HG02759 (cell line): ENCODE measurements at regions not wholly inside any gene's neighbourhood (a gene's known extent, or its start where the extent isn't known, plus 50 kb on each side); places are given as distances from the start of the nearest gene placed in this dataset.

ENCODE experiments used
- ATAC-seq: cut with Tn5 transposase; IDR thresholded peaks from one replicate; pipeline ENCODE4 v1.9.1; 2021; ENCODE audit warnings: mild to moderate bottlenecking, moderate library complexity; ENCODE audit not compliant: unreplicated experiment

GRCh38 chr11:110939471-110939870 is 227.2 kb upstream of the ARHGAP20 start:
- ATAC-seq: no peak

GRCh38 chr11:110935018-110935640 is 222.9 kb upstream of the ARHGAP20 start:
- ATAC-seq: no peak

GRCh38 chr11:110929129-110929528 is 216.9 kb upstream of the ARHGAP20 start:
- ATAC-seq: peak; percentile 45

- no peak for ATAC-seq
These were observed 216.2 kb upstream of the ARHGAP20 start for GRCh38 chr11:110928391-110928790.

GRCh38 chr11:110921742-110922521 is 209.7 kb upstream of the ARHGAP20 start:
- ATAC-seq: no peak

GRCh38 chr11:110919241-110919922 is 207.1 kb upstream of the ARHGAP20 start:
- ATAC-seq: peak; percentile 74

- ATAC-seq: no peak
These were observed 206.1 kb upstream of the ARHGAP20 start for GRCh38 chr11:110918351-110918750.

- ATAC-seq: no peak
These were observed 200.2 kb upstream of the ARHGAP20 start for GRCh38 chr11:110912437-110912836.

- ATAC-seq: no peak
These were observed 198.1 kb upstream of the ARHGAP20 start for GRCh38 chr11:110910384-110910783.

- no peak for ATAC-seq
These were observed 197.1 kb upstream of the ARHGAP20 start for GRCh38 chr11:110909336-110909735.

GRCh38 chr11:110908401-110909105 is 196.3 kb upstream of the ARHGAP20 start:
- no peak for ATAC-seq

GRCh38 chr11:110907629-110908028 is 195.4 kb upstream of the ARHGAP20 start:
- ATAC-seq: peak; percentile 60

- no peak for ATAC-seq
These were observed 191.6 kb upstream of the ARHGAP20 start for GRCh38 chr11:110903830-110904229.

GRCh38 chr11:110903378-110903777 is 191.1 kb upstream of the ARHGAP20 start:
- no peak for ATAC-seq

GRCh38 chr11:110901441-110901840 is 189.2 kb upstream of the ARHGAP20 start:
- no peak for ATAC-seq

- ATAC-seq: no peak
These were observed 188.2 kb upstream of the ARHGAP20 start for GRCh38 chr11:110900426-110900825.

GRCh38 chr11:110897035-110897434 is 184.8 kb upstream of the ARHGAP20 start:
- ATAC-seq: no peak

GRCh38 chr11:110896358-110896757 is 184.1 kb upstream of the ARHGAP20 start:
- ATAC-seq: no peak

GRCh38 chr11:110894224-110894623 is 182.0 kb upstream of the ARHGAP20 start:
- no peak for ATAC-seq

GRCh38 chr11:110892741-110893285 is 180.6 kb upstream of the ARHGAP20 start:
- ATAC-seq: no peak

GRCh38 chr11:110891411-110891810 is 179.2 kb upstream of the ARHGAP20 start:
- no peak for ATAC-seq
